ENCODE measurements at regions not wholly inside any gene's neighbourhood (a gene's known extent, or its start where the extent isn't known, plus 50 kb on each side); places are given as distances from the start of the nearest gene placed in this dataset.

DNA sequence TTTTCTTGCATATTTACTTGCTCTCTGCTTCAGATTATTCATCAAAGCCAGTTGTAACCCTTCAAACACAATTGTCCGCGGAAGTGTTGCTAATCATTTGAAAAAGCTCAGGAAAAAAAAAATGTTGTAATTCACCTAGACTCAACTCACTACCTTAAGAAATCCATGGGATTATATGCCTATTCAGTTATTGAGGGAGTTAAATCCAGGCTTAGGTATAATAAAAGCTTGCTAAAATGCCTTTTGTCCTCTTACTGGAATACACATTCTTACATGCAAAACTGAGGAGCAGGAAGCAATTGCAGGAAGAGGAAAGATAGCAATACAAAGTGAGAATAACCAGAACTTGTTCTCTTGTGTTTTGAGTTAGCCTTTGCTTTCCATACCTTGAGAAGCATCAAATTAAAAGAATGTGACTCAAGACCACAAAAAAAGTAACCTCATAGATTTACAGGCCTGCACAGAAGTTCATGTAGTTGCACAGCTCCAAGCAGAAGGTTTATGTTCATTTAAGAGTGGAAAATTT, 91.4 kb upstream of the FAM241A start:
- Mint-ChIP-seq H3K27me3 (peaks cover 4% of the 10 kb centered on the region), H3K4me3 (no peak overlapping the region), H3K9me3 (ENCODE audit: insufficient read depth) (no peaks in the 10 kb centered on the region), H3K4me1 (no peaks in the 10 kb centered on the region), H3K27ac (no peak overlapping the region)
- no peaks in the 10 kb centered on the region for H3K4me1 ChIP-seq (ENCODE audit: control insufficient read depth in 2 of 2, insufficient read depth in 2 of 2, low read length in 2 of 2)
- intact Hi-C loops (cut with micrococcal nuclease): no loop called here
- TF ChIP-seq, protein P1, sequence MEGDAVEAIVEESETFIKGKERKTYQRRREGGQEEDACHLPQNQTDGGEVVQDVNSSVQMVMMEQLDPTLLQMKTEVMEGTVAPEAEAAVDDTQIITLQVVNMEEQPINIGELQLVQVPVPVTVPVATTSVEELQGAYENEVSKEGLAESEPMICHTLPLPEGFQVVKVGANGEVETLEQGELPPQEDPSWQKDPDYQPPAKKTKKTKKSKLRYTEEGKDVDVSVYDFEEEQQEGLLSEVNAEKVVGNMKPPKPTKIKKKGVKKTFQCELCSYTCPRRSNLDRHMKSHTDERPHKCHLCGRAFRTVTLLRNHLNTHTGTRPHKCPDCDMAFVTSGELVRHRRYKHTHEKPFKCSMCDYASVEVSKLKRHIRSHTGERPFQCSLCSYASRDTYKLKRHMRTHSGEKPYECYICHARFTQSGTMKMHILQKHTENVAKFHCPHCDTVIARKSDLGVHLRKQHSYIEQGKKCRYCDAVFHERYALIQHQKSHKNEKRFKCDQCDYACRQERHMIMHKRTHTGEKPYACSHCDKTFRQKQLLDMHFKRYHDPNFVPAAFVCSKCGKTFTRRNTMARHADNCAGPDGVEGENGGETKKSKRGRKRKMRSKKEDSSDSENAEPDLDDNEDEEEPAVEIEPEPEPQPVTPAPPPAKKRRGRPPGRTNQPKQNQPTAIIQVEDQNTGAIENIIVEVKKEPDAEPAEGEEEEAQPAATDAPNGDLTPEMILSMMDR (IDR thresholded peaks at IDR 0.05): no peak
- no peak for TF ChIP-seq EZH2 (IDR thresholded peaks at IDR 0.05; ENCODE audit: borderline replicate concordance, insufficient read depth, low read depth, low read length, poor library complexity, severe bottlenecking)
- no peak overlapping the region for H3K4me2 ChIP-seq (replicated peaks; ENCODE audit: low read depth, low read length, poor library complexity, severe bottlenecking)
- H3K27me3 ChIP-seq (replicated peaks in 1 of 4; ENCODE audit: control extremely low read depth in 1 of 4, control insufficient read depth in 3 of 4, insufficient read depth in 4 of 4, low read length in 3 of 4): peaks cover 0 to 8% (median 0%) of the 10 kb centered on the region in 4 experiments
- no peaks in the 10 kb centered on the region for H3K36me3 ChIP-seq (replicated peaks in 1 of 2; ENCODE audit: control extremely low read depth in 1 of 2, control insufficient read depth in 1 of 2, extremely low read depth in 1 of 2, insufficient read depth in 2 of 2, low read length in 1 of 2)
- ChIA-PET CTCF (no interaction called here), POLR2A (no interaction called here)
- DNase-seq: no peak
- no peaks in the 10 kb centered on the region for H3K79me2 ChIP-seq (ENCODE audit: control insufficient read depth, insufficient read depth, low read length)
- no peaks in the 10 kb centered on the region for H4K20me1 ChIP-seq (ENCODE audit: control insufficient read depth, insufficient read depth, low read length, poor library complexity, severe bottlenecking)
- no peak for ATAC-seq (ENCODE audit: low read depth)
- no peak overlapping the region for H3K4me3 ChIP-seq (ENCODE audit: control extremely low read depth in 1 of 5, extremely low read depth in 1 of 5, insufficient read depth in 1 of 5, low read depth in 2 of 5, low read length in 4 of 5)
- no peak overlapping the region for H3K9ac ChIP-seq (ENCODE audit: low read length)
- no peak overlapping the region for H3K27ac ChIP-seq (ENCODE audit: low read length in 2 of 2)
- H2AFZ ChIP-seq (ENCODE audit: insufficient read depth, low read depth, low read length, poor library complexity, severe bottlenecking): no peak overlapping the region
- H3K9me3 ChIP-seq (ENCODE audit: control extremely low read depth in 1 of 3, control insufficient read depth in 2 of 3, insufficient read depth in 1 of 3, low read length in 2 of 3): peaks cover 0 to 1% (median 0%) of the 10 kb centered on the region in 3 donors
- WGBS (ENCODE audit: insufficient coverage): no CpG with 5 or more reads among the region's 2 CpGs

DNA sequence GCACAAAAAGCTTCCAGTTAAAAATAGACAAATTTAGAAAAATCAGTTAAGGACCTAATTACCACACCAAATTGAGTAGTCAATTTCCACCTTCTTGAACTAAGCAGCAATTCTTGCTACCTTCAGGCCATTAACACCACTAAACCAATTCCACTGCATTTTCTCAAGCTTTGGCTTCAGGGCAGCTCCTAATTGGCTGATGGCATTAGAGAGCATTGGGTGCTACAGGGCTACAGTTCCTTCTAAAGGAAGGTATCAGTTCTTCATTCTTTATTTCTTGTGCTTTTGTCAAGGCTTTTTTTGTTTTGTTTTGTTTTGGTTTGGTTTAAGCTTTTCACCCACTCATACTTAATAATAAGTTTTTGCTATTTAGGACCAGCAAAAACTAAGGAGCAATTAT, 90.2 kb upstream of the FAM241A start:
- H3K27me3 ChIP-seq (replicated peaks in 1 of 4; ENCODE audit: control extremely low read depth in 1 of 4, control insufficient read depth in 3 of 4, insufficient read depth in 4 of 4, low read length in 3 of 4): peaks cover 0 to 8% (median 0%) of the 10 kb centered on the region in 4 experiments
- DNase-seq (no peak), ATAC-seq (ENCODE audit: low read depth) (no peak)
- ChIA-PET POLR2A (no interaction called here), CTCF (no interaction called here)
- H2AFZ ChIP-seq (ENCODE audit: insufficient read depth, low read depth, low read length, poor library complexity, severe bottlenecking): no peak overlapping the region
- no peak overlapping the region for H3K9ac ChIP-seq (ENCODE audit: low read length)
- H3K9me3 Mint-ChIP-seq (ENCODE audit: insufficient read depth): no peaks in the 10 kb centered on the region
- no peak overlapping the region for H3K27ac Mint-ChIP-seq
- no peaks in the 10 kb centered on the region for H4K20me1 ChIP-seq (ENCODE audit: control insufficient read depth, insufficient read depth, low read length, poor library complexity, severe bottlenecking)
- peaks cover 4% of the 10 kb centered on the region for H3K27me3 Mint-ChIP-seq
- no peak overlapping the region for H3K27ac ChIP-seq (ENCODE audit: low read length in 2 of 2)
- no peak overlapping the region for H3K4me3 ChIP-seq (ENCODE audit: control extremely low read depth in 1 of 5, extremely low read depth in 1 of 5, insufficient read depth in 1 of 5, low read depth in 2 of 5, low read length in 4 of 5)
- H3K9me3 ChIP-seq (ENCODE audit: control extremely low read depth in 1 of 3, control insufficient read depth in 2 of 3, insufficient read depth in 1 of 3, low read length in 2 of 3): peaks cover 0 to 1% (median 0%) of the 10 kb centered on the region in 3 donors
- no peaks in the 10 kb centered on the region for H3K36me3 ChIP-seq (replicated peaks in 1 of 2; ENCODE audit: control extremely low read depth in 1 of 2, control insufficient read depth in 1 of 2, extremely low read depth in 1 of 2, insufficient read depth in 2 of 2, low read length in 1 of 2)
- H3K79me2 ChIP-seq (ENCODE audit: control insufficient read depth, insufficient read depth, low read length): no peaks in the 10 kb centered on the region
- H3K4me2 ChIP-seq (replicated peaks; ENCODE audit: low read depth, low read length, poor library complexity, severe bottlenecking): no peak overlapping the region
- H3K4me1 ChIP-seq (ENCODE audit: control insufficient read depth in 2 of 2, insufficient read depth in 2 of 2, low read length in 2 of 2): no peaks in the 10 kb centered on the region
- no peak overlapping the region for H3K4me3 Mint-ChIP-seq
- TF ChIP-seq EZH2 (IDR thresholded peaks at IDR 0.05; ENCODE audit: borderline replicate concordance, insufficient read depth, low read depth, low read length, poor library complexity, severe bottlenecking): no peak
- TF ChIP-seq, protein P1 (IDR thresholded peaks at IDR 0.05): no peak
- intact Hi-C loops (cut with micrococcal nuclease): no loop called here
- no peaks in the 10 kb centered on the region for H3K4me1 Mint-ChIP-seq

Data from B cell (primary cell).